ENCODE measurements at regions not wholly inside any gene's neighbourhood (a gene's known extent, or its start where the extent isn't known, plus 50 kb on each side); places are given as distances from the start of the nearest gene placed in this dataset.

DNA sequence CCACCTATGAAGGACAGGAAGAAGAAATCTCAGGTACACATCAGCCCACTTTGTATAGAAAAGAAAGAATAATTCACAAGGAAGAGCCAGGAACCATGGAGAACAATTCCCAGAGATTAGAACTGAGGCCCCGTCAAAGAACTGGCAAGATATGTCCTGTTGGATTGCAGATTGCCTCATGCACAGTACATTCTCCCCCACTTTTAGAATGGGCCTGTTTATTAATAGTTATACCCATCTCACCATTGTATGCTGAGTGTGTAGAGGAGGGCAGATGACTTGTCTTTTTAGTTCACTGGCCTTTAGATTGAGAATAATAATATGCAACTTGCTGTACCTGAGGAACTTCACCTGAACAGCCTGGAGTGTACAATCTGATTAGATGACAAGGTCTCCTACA lies 315.6 kb upstream of the HAND2 start:
- DNase-seq (ENCODE audit: low spot score) = no peak

DNA sequence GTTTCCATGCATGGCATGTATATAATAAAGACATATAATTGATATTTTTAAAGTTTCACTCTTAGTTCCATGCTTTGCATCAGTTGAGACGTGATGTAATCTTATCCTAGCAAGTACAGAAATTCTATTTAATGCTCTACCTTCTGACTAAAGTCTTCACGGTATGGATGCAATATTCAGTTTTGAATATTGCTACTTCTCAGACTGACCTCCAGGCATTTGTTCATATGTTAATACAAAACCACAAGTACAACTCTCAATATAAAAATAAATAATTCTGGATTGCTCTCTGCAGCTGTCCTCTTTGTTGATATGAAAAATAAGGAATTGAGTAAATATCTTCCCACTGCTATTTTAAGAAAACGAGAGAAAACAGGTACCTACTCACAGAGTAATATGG lies 309.8 kb upstream of the HAND2 start:
- DNase-seq (ENCODE audit: low spot score) = no peak

DNA sequence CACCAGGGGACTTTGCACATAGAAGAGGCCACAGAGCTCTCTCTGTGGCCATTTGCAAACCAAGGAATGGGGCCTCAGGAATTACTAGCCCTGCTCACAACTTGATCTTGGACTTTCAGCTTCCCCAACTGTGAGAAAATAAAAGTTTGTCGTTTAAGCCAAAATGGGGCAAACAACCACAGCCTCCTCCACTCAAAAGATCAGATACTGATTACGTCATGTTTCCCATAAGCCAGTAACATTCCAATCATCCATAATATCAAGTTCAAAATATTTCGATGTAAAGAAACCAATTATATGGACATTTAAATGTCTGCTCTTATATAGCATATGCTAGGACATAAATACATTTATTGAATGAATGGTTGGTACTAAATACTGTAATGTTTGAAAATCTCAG lies 307.5 kb upstream of the HAND2 start:
- DNase-seq (ENCODE audit: low spot score) = no peak

DNA sequence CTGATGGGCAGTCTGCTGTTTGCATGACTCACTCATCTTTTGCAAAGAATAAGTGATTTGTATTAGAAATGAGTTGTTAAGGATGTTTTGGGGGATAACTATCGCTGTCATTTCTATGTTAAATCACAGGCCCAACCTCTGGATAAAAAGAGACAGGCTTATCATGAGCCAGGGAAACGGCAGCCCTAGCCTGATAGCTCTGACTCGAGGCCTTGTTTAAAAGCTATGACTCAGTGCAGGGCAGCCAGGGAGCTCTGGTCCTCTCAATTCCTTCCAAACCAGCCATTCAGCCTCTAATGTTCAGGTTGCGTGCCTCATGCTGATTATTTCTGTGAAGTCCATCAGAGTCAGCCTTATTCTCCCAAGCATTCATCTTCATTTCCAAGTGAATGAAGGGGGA lies 305.9 kb upstream of the HAND2 start:
- DNase-seq (ENCODE audit: low spot score) = no peak

DNA sequence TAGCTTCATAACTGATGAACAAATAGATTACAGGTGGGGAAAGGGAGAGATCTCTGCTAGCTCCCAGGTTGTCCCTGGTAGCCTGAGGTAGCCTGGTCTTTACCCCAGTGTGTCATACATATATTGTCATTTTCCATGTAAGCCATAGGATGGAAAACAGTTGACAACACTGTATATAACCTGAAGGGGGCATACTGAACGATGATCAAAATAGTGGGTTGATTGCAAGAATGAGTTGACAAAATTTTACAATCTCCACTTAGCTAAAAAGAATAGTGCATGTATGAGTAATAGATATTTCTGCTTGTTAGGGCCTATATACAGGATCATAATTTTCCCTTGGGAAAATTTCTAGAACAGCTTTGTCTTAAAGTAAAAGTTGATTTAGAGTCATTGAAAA lies 304.1 kb upstream of the HAND2 start:
- no peak for DNase-seq (ENCODE audit: low spot score)

DNA sequence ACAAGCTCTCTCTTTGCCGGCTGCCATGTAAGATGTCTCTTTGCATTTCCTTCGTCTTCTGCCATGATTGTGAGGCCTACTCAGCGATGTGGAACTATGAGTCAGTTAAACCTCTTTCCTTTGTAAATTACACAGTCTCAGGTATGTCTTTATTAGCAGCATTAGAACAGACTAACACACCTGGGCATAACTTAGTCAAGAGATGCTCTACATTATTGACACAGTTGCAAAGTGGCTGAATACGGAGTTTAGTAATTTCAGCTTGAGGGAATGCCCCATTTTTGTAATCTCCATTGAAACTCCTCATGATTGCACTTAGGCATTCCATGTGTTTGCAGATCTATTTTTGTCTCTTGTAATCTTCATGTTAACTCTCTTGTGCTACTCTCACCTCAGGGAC lies 299.5 kb upstream of the HAND2 start:
- no peak for DNase-seq (ENCODE audit: low spot score)

DNA sequence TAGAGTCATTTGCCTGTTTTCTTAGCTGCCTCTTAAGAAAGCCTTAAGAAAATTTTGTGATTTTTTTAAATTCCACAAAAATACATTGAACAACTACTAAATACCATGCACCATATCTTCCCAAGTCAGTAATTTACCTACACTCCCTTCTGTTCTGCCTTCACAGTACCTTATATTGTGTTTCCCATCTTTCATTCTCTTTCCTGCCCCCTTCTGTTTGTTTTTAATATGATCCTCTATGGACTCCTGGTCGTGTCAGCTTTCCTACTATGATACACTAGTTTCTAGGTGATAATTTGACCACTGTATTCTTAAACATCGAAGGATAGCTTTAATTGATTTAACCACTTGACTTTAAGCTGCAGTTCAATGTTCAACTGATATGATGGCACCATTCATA lies 297.7 kb upstream of the HAND2 start:
- DNase-seq (ENCODE audit: low spot score) = no peak

DNA sequence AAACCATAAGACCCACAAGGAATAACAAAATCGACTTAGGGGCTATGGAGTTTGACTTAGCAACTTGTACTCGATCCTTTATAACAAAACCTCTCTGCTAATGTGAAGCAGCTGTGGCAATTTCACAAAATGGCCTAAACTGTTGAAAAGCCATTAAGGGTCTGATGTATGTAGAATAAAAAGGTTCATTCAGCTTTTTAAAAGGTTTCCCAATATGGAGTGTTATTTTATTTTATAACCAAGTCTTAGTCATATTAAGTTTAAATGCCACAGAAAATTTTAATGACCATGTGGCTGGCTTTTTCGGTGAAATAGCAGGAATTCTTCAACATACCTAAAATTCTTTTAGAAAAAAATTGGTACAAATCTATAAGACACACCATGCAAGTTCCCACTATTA lies 291.8 kb upstream of the HAND2 start:
- DNase-seq (ENCODE audit: low spot score) = no peak

DNA sequence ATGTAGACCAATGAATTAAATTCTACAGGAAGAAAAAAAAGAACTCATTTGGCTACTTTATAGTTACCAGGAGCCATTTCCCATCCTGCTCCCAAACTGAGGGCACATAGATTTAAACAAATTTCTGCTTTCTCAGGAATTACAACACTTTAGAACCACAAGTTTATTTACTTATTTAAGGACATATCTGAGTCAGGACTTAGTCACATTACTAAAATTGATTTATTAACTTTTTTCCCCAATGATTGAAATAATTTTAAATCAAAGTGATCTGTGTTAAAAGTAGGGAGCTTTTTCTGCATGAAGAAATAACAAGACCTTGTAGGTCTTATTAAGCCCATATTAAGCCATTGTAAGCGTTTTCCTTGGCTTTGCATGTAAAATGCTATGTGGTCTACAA lies 291.0 kb upstream of the HAND2 start:
- DNase-seq (ENCODE audit: low spot score) = no peak

DNA sequence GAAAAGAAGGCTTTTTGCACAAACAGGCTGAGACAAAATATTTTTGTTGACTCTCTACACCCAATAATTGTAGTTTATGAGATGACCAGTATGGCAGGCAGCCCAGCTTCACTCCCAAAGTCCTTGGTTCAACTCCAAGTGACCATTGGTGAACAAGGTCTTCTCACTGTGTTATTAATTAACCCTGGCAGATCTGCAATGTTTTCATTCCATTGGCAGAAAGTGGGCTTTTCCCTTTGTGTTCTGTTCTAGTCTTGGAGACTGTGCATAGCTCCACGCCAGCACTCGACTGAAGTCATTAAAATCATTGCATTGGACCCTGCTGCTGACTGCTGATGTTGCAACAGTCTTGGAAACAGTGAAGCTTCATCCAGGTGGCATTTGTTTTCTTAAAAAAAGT lies 277.3 kb upstream of the HAND2 start:
- DNase-seq (ENCODE audit: low spot score) = no peak

DNA sequence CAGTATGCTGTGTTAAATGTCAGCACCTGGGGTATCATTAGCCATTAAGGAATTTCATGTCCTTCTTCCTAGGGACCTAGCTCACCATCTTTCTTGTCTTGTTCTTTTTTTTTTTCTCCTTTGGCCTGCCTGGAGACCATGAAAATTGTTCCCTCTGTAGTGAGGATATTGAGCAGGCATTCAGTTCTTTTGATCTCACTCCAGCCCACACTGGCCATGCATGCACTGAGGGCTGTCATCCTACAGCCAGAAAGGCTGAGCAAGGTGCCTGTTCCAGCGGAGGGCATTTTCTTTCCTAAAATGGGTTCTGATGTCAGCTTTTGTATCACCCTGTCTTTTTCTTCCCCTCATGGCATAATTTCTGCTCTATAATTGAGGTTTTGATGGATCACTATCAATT lies 275.9 kb upstream of the HAND2 start:
- DNase-seq (ENCODE audit: low spot score) = no peak

DNA sequence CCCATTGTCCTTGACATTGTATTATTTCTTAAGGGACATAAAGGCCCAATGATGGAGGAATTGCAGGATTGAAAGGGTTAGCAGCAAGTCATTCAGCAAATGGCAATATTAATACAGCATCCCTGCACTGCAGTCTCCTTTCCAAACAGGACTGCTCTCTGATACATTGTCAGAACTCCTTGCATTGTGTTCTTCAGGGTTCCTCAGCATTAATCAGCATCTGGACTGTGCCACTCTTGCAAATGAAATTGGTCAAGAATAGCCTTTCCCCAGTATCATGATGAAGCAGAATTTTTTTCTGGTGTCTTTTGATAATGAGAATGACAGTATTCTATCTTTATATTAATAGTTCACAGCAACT lies 272.6 kb upstream of the HAND2 start:
- DNase-seq (ENCODE audit: low spot score) = no peak

DNA sequence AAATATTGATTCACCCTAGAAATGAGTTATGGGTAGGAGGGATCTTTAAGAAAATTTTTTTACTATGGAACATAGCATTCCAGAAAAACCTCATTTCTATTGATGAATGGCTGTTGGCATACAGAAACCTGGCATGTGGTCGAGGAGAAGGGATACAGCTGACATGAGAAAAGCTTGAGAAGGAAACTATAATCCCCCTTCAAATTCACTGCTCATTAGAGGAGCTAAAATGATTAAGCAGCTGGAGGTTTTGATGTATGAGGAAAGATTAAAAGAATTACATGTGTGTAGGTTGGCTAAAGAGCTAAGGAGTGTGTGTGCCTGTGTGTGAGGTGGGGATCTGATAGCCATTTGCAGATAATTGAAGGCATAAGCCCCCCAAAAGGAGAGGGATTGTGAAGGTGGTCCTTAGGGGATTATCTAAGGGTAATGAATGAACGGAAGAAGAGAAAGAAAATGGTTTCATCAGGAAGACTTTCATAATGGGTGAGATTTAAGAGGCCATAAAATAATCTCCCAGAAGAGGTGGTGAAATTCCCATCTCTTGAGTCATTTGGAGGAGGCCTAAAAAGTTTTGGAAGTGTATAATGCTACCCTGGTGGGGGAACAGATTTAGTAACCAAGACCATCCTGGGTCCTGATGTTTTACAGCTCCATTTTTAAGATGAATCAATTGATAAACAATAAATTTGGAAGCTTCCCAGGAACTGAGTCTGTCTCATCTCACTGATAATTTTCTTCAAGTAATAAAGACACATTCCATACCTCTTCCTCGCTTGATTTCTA lies 272.0 kb upstream of the HAND2 start:
- DNase-seq (ENCODE audit: low spot score) = no peak

DNA sequence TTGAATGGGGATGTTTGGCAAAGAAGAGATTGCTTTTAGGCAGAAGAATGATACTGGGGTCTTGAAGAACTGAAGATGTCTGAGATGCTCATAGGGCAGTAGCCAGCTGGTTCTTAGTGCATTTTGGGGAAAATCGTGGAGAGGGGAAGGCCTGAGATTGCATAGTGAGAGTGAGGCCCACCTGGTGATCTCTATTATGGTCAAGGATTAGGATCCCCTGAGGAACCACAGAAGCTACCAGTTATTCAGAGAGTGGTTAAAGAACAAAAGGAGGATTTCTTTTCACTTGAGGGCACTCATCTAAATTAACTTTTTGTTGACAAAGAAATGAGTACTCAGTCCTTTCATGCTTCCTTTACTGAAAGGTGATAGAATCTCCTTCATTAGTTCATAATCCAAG lies 271.3 kb upstream of the HAND2 start:
- no peak for DNase-seq (ENCODE audit: low spot score)

DNA sequence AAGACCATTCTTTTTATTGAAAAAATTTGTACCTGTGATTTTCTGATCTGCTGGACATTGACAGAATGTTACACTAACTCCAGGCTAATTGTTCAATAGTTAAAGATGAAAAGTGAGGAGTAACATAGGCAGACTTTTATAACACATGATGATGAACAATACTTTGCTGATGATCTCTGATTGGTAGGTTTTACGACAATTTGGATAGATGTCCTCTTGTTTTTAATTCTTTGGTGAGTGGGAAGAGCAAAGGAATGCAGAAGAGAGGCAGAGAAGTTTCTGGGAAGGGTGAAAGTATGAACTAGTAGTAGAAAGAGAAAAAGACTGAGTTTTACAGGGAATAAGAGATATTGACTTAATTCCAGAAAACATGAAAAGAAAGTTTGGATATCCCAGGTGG lies 267.3 kb upstream of the HAND2 start:
- DNase-seq (ENCODE audit: low spot score) = no peak

DNA sequence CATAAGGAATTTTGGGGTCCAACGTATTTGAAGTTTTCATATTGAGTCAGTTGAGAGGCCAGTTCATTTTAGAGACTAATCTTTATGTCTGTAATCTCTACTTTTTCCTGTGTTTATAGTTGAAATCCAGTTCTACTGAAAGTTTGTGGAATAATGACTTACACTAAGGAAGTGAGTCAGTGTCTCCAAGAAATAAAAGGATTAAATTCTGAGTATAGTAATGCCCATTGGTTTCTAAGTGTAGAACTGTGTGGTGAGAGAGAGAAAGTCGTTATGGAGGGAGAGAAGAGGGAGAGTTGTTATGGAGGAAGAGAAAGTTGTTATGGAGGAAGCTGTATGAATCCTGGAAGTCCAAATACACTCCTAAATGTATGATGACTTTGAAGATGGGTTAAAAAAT lies 264.6 kb upstream of the HAND2 start:
- no peak for DNase-seq (ENCODE audit: low spot score)

DNA sequence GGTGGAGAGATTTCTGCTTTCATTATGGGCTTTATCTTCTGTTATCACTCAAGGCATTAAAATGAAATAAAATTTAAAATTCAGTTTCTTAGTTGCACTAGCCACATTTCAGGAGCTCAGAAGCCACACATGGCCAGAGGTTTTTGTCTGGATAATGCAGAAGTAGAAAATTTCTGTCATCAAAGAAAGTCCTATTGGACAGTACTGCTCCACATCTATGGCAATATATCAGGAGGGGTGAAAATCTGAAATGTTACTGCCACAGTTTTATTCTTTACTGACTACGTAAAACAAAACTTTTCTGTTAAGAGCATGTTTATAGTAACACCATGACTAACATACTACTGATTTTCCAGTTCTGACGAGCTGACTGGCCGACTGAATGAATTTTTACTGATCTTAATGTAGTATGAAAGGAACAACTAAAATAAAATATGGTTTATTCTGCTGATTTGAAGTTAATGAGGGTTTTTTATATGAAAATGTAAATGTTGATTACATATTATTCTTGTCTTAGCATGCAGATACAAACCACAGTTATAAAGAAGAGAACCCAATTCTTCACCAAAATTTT lies 264.0 kb upstream of the HAND2 start:
- DNase-seq (ENCODE audit: low spot score) = no peak

DNA sequence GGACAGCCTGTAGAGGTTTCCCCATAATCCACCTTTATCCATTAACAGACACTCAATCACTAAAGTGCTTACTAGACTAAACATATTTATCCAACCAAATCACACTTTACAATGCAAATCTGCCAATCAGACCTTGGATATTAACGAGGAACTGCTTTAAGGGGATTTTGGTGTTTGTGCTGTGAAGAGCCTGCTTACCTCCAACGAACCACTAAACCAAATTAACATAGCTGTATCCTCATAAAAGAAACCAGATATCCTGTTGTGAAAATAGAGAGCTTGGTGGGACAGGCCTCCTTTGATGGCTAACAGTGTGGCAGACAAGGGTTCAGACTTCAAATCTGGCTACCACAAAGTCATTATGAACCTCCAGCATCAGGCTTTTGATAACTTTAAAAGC lies 252.6 kb upstream of the HAND2 start:
- no peak for DNase-seq (ENCODE audit: low spot score)

DNA sequence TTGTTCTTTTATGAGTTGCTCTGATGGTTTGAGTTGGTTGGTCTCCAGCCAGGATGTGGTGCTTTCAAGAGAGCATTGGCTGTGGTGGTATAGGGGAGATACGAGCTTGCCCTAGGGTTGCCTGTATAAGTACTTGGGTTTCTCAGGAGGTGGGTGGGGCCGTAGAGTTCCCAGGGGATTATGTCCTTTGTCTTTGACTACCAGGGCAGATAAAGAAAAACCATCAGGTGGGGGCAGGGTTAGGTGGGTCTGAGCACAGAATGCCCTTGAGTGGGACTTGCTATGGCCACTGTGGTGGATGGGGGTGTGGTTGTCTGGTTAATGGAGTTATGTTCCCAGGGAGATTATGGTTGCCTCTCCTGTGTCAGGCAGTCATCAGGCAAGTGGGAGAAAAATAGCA lies 247.9 kb upstream of the HAND2 start:
- DNase-seq (ENCODE audit: low spot score) = no peak

DNA sequence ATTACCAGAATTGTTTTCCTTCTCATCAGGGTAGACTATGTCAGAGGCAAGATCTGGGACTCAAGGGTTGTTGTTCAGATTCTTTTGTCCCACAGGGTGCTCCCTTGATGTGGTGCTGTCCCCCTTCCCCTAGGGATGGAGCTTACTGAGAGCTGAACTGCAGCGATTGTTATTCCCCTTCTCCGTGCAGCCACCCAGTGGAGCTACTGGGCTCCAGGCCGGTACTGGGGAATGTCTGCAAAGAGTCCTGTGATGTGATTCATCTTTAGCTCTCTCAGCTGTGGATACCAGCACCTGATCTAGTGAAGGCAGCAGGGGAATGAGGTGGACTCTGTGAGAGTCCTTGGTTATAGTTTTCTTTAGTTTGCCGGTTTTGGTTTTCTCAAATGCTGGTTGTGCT lies 247.4 kb upstream of the HAND2 start:
- no peak for DNase-seq (ENCODE audit: low spot score)

DNA sequence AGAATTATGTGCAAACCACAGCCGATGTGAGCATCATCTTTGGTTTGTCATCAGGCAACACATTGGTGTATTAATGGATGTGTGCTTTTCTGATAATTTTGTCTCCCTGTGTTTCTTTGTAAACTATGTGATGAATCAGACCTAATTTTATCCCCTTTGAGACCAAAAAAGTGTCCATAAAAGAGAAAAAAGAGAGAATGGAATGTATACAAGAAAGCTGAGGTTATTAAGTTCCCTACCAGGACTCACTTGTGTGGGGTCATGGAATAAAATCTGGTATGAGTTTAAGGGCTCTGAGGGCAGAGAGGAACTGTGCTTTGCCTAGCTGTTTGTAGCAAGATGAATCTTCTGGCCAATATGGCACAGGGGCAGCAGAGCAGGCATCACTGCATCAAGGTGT lies 239.5 kb upstream of the HAND2 start:
- DNase-seq (ENCODE audit: low spot score) = no peak

DNA sequence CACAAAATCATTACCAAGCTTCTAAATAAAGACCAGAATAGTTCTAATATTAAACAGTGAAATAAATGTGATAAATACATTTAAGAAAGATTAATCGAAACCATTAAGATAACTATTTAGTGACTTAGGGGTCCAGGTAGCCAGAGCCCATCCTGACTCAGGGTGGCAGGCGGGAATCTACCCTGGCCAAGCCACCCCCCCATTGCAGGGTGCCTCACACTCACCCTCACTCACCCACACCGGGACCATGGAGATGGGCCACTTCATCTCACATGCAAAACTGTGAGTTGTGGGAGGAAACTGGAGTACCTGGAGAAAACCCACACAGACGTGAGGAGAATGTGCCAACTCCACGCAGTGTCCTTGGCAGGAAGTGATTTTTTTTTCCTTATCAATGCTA lies 237.6 kb upstream of the HAND2 start:
- DNase-seq (ENCODE audit: low spot score) = no peak

DNA sequence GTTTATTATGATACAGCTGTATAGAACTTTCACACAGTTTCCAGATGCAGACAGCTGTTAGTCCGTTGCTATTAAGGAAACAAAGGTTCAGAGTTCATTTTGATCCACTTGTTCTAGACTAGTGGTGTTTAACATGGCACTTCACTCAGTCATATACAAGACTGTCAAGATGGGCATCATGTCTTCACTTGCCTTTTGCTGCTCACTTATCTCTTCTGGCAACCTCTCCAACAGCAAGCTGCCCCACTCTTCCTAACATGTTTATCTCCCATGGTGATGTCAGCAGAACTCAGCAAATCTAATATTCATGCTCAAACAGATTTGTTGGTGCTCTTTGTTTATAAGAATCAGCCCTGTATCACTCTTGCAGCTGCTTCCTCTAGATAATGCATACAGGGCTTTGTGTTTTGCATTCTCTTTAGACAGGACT lies 236.2 kb upstream of the HAND2 start:
- DNase-seq (ENCODE audit: low spot score) = no peak

DNA sequence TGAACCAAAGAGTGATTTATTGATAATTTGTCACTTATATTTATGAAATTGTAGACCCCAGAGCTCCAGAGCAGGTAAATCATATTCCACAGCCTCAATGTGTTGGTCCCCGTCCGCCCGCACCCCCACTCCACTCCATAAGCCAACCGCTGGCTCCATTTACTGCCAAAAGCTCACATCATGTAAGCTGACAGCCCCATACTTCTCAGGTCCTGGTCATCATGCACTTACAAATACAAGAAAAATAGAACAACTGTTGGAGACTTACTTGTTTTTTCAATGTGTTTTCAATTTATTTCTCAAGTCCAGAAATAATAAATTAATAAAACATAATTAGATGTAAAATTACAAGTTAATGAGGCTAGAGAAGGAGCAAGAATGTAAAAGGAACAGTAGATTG lies 235.7 kb upstream of the HAND2 start:
- DNase-seq (ENCODE audit: low spot score) = no peak

Measured in CD4-positive, alpha-beta T cell treated with Interleukin-6 at 100 ng/mL for 8 hours (primary cell).